Liver (tissue), 7 donors: ENCODE measurements at regions not wholly inside any gene's neighbourhood (a gene's known extent, or its start where the extent isn't known, plus 50 kb on each side); places are given as distances from the start of the nearest gene placed in this dataset.

ENCODE experiments used
- DNase-seq: peaks from one replicate; pipeline ENCODE4 v3.0.0-alpha.2; 2017; ENCODE audit warnings: low spot score
- H3K27ac ChIP-seq, 2 donors: one replicate each; pipeline ENCODE4 v1.7.0; 2013; ENCODE audit warnings: inconsistent platforms in 2 of 2, low read length in 2 of 2, control low read depth in 1 of 2, low read depth in 1 of 2, mild to moderate bottlenecking in 1 of 2
- H3K27me3 ChIP-seq, 4 donors: one replicate each; pipeline versions ENCODE4 v1.6.1 to v1.7.0; 2013; ENCODE audit warnings: low read length in 3 of 4, inconsistent platforms in 1 of 4, mild to moderate bottlenecking in 1 of 4, moderate library complexity in 1 of 4; ENCODE audit not compliant: control insufficient read depth in 4 of 4, insufficient read depth in 4 of 4
- H3K36me3 ChIP-seq, 4 donors: one replicate each; pipeline versions ENCODE4 v1.6.1 to v1.7.0; 2013; ENCODE audit warnings: low read length in 3 of 4, mild to moderate bottlenecking in 3 of 4, low read depth in 1 of 4, moderate library complexity in 1 of 4; ENCODE audit not compliant: control insufficient read depth in 4 of 4, insufficient read depth in 3 of 4
- H3K4me1 ChIP-seq, 4 donors: one replicate each; pipeline versions ENCODE4 v1.6.1 to v1.7.0; 2013; ENCODE audit warnings: low read length in 3 of 4, mild to moderate bottlenecking in 3 of 4, moderate library complexity in 1 of 4; ENCODE audit not compliant: control insufficient read depth in 4 of 4, insufficient read depth in 4 of 4
- H3K4me3 ChIP-seq, 3 donors: one replicate each; pipeline versions ENCODE4 v1.6.1 to v1.7.0; 2013; ENCODE audit warnings: low read length in 3 of 3, control low read depth in 1 of 3, low read depth in 1 of 3, mild to moderate bottlenecking in 1 of 3
- H3K9ac ChIP-seq, 2 donors: one replicate each; pipeline ENCODE4 v1.7.0; 2013; ENCODE audit warnings: low read length in 2 of 2, mild to moderate bottlenecking in 2 of 2, moderate library complexity in 2 of 2, control low read depth in 1 of 2, low read depth in 1 of 2
- H3K9me3 ChIP-seq, 4 donors: one replicate each; pipeline versions ENCODE4 v1.6.1 to v1.7.0; 2013; ENCODE audit warnings: low read length in 3 of 4; ENCODE audit not compliant: control insufficient read depth in 4 of 4
- ATF3 ChIP-seq: IDR thresholded peaks from 2 replicates; pipeline ENCODE4 v1.6.1; 2016; ENCODE audit warnings: antibody characterized with exemption
- FOXA1 ChIP-seq: IDR thresholded peaks from 2 replicates; pipeline ENCODE4 v1.6.1; 2016; ENCODE audit warnings: antibody characterized with exemption
- HNF4A ChIP-seq, 2 donors: conservative IDR thresholded peaks; 2 replicates each; pipeline ENCODE4 v1.6.1; 2016; ENCODE audit warnings: antibody characterized with exemption in 2 of 2, mild to moderate bottlenecking in 2 of 2
- MAX ChIP-seq: IDR thresholded peaks from 2 replicates; pipeline ENCODE4 v1.6.1; 2016; ENCODE audit warnings: antibody characterized with exemption
- NR2F2 ChIP-seq: IDR thresholded peaks from 2 replicates; pipeline ENCODE4 v1.6.1; 2016; ENCODE audit warnings: antibody characterized with exemption
- RAD21 ChIP-seq, 2 donors: IDR thresholded peaks; 2 replicates each; pipeline ENCODE4 v1.6.1; 2016; ENCODE audit warnings: antibody characterized with exemption in 2 of 2, mild to moderate bottlenecking in 2 of 2
- SP1 ChIP-seq: IDR thresholded peaks from 2 replicates; pipeline ENCODE4 v1.6.1; 2018; ENCODE audit warnings: antibody characterized with exemption, mild to moderate bottlenecking
- TAF1 ChIP-seq: conservative IDR thresholded peaks from 2 replicates; pipeline ENCODE4 v1.6.1; 2016; ENCODE audit warnings: antibody characterized with exemption, mild to moderate bottlenecking
- YY1 ChIP-seq: IDR thresholded peaks from 2 replicates; pipeline ENCODE4 v1.6.1; 2016; ENCODE audit warnings: antibody characterized with exemption, mild to moderate bottlenecking
- WGBS: extraction: QIAGEN DNeasy Blood & Tissue Kit; methylation state at CpG from one replicate; pipeline ENCODE4 v1.1.7; 2013; 5-methylcytosine and 5-hydroxymethylcytosine counted together
- TF ChIP-seq, protein P1 (sequence below): IDR thresholded peaks from 2 replicates; pipeline ENCODE4 v1.6.1; 2016; ENCODE audit warnings: antibody characterized with exemption, mild to moderate bottlenecking
- donor health status: healthy.
- donor health status: healthy.
- donor health status: healthy.
- donor health status: healthy.

GRCh38 chr10:57168611-57169240, 807.7 kb upstream of the ZWINT start:
- Histone ChIP-seq H3K4me1 (no peaks in the 10 kb centered on the region), H3K4me3 (no peak overlapping the region), H3K27me3 (no peaks in the 10 kb centered on the region), H3K36me3 (no peaks in the 10 kb centered on the region), H3K9ac (no peak overlapping the region), H3K27ac (no peak overlapping the region), H3K9me3 (no peaks in the 10 kb centered on the region)
- DNase-seq = no peak
- TF ChIP-seq TAF1 (no peak), YY1 (no peak)
- TF ChIP-seq, protein P1, sequence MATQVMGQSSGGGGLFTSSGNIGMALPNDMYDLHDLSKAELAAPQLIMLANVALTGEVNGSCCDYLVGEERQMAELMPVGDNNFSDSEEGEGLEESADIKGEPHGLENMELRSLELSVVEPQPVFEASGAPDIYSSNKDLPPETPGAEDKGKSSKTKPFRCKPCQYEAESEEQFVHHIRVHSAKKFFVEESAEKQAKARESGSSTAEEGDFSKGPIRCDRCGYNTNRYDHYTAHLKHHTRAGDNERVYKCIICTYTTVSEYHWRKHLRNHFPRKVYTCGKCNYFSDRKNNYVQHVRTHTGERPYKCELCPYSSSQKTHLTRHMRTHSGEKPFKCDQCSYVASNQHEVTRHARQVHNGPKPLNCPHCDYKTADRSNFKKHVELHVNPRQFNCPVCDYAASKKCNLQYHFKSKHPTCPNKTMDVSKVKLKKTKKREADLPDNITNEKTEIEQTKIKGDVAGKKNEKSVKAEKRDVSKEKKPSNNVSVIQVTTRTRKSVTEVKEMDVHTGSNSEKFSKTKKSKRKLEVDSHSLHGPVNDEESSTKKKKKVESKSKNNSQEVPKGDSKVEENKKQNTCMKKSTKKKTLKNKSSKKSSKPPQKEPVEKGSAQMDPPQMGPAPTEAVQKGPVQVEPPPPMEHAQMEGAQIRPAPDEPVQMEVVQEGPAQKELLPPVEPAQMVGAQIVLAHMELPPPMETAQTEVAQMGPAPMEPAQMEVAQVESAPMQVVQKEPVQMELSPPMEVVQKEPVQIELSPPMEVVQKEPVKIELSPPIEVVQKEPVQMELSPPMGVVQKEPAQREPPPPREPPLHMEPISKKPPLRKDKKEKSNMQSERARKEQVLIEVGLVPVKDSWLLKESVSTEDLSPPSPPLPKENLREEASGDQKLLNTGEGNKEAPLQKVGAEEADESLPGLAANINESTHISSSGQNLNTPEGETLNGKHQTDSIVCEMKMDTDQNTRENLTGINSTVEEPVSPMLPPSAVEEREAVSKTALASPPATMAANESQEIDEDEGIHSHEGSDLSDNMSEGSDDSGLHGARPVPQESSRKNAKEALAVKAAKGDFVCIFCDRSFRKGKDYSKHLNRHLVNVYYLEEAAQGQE = no peak
- 64% methylated on average over 4 of the region's 4 CpGs for WGBS

DNA sequence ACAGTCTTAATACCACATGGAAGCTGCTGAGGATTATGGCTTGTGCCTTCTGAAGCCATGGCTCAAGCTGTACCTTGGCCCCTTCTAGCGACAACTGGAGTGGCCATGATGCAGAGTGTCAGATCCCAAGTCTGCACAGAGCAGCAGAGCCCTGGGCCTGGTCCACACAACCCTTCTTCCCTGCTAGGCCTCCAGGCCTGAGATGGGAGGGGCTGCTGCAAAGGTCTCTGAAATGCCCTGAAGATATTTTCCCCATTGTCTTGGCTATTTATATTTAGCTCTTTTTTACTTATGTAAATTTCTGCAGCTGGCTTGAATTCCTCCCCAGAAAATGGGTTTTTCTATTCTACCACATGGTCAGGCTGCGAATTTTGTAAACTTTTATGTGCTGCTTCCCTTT, 804.6 kb upstream of the ZWINT start:
- Histone ChIP-seq H3K27me3 (no peaks in the 10 kb centered on the region), H3K4me1 (no peaks in the 10 kb centered on the region), H3K9ac (no peak overlapping the region), H3K27ac (no peak overlapping the region), H3K36me3 (no peaks in the 10 kb centered on the region), H3K4me3 (no peak overlapping the region), H3K9me3 (no peaks in the 10 kb centered on the region)
- WGBS = 67% methylated on average over 2 of the region's 2 CpGs
- TF ChIP-seq ATF3 = no peak
- TF ChIP-seq FOXA1 = no peak
- no peak for TF ChIP-seq RAD21 (IDR thresholded peaks at IDR 0.05)
- no peak for TF ChIP-seq MAX
- no peak for TF ChIP-seq NR2F2
- DNase-seq = no peak

DNA sequence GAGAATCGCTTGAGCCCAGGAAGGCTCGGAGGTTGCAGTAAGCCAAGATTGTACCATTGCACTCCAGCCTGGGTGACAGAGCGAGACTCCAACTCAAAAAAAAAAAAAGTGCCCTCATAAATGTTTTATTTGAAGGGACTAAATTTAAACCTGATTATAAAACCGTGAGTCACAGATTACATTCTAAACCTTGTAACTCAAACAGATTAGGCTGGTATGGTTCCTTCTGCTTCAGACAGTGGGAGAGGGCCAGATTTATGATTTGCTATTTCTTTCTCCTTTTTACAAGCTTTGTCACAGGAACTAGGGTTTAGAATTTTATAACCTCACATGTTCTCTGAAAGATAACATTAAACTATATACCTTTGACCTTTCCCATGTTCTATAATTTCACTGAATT, 801.2 kb upstream of the ZWINT start:
- 66% methylated on average over 4 of the region's 4 CpGs for WGBS
- TF ChIP-seq HNF4A (conservative IDR thresholded peaks at IDR 0.05) (no peak), SP1 (no peak), YY1 (no peak), FOXA1 (no peak), NR2F2 (no peak)
- Histone ChIP-seq H3K27me3 (peaks cover 0 to 2% (median 0%) of the 10 kb centered on the region in 4 donors), H3K4me1 (no peaks in the 10 kb centered on the region), H3K4me3 (no peak overlapping the region), H3K9ac (no peak overlapping the region), H3K36me3 (no peaks in the 10 kb centered on the region), H3K27ac (no peak overlapping the region), H3K9me3 (no peaks in the 10 kb centered on the region)
- no peak for DNase-seq
